Osteoblast (primary cell): ENCODE measurements at regions not wholly inside any gene's neighbourhood (a gene's known extent, or its start where the extent isn't known, plus 50 kb on each side); places are given as distances from the start of the nearest gene placed in this dataset.

ENCODE experiments used
- DNase-seq: peaks from one replicate; pipeline ENCODE4 v3.0.0; 2011; ENCODE audit warnings: low spot score, mixed read lengths; ENCODE audit not compliant: insufficient read length; ENCODE audit errors: missing footprints
- H2AFZ ChIP-seq: 2 replicates; pipeline ENCODE4 v1.6.0; 2011; ENCODE audit warnings: mild to moderate bottlenecking, low read length
- H3K27ac ChIP-seq: 2 replicates; pipeline ENCODE4 v1.5.1; 2011; ENCODE audit warnings: mild to moderate bottlenecking, low read depth, low read length, moderate library complexity
- H3K27me3 ChIP-seq: 2 replicates; pipeline ENCODE4 v1.6.0; 2012; ENCODE audit warnings: mild to moderate bottlenecking, control low read depth, inconsistent platforms, low read length, moderate library complexity; ENCODE audit not compliant: insufficient read depth
- H3K36me3 ChIP-seq: 2 replicates; pipeline ENCODE4 v1.5.1; 2011; ENCODE audit warnings: mild to moderate bottlenecking, low read length, control low read depth, moderate library complexity; ENCODE audit not compliant: insufficient read depth
- H3K4me1 ChIP-seq: 2 replicates; pipeline ENCODE4 v1.5.1; 2011; ENCODE audit warnings: mild to moderate bottlenecking, low read length, control low read depth, moderate library complexity; ENCODE audit not compliant: insufficient read depth
- H3K4me2 ChIP-seq: 2 replicates; pipeline ENCODE4 v1.6.0; 2011; ENCODE audit warnings: mild to moderate bottlenecking, low read length; ENCODE audit not compliant: insufficient read depth
- H3K4me3 ChIP-seq: fragments of 200-600 bp; sonication (generic); 3 replicates; pipeline ENCODE4 v1.5.1; 2012; ENCODE audit warnings: mild to moderate bottlenecking, low read length, inconsistent platforms; ENCODE audit not compliant: insufficient read depth
- H3K79me2 ChIP-seq: 2 replicates; pipeline ENCODE4 v1.6.0; 2012; ENCODE audit warnings: mild to moderate bottlenecking, low read length, control low read depth, inconsistent platforms; ENCODE audit not compliant: insufficient read depth
- H3K9me3 ChIP-seq: 2 replicates; pipeline ENCODE4 v1.5.1; 2011; ENCODE audit warnings: low read depth, low read length, control low read depth
- H4K20me1 ChIP-seq: 2 replicates; pipeline ENCODE4 v1.6.0; 2012; ENCODE audit warnings: mild to moderate bottlenecking, low read length, control low read depth; ENCODE audit not compliant: insufficient read depth
- CTCF ChIP-seq: IDR thresholded peaks from 2 replicates; pipeline ENCODE4 v1.5.1; 2011; ENCODE audit warnings: mild to moderate bottlenecking, low read depth, low read length, moderate library complexity; ENCODE audit errors: extremely low read depth

GRCh38 chr2:153568105-153568504 lies 89.5 kb upstream of the RPRM start:
- H3K4me2 ChIP-seq = no peak overlapping the region
- no peak for DNase-seq

DNA sequence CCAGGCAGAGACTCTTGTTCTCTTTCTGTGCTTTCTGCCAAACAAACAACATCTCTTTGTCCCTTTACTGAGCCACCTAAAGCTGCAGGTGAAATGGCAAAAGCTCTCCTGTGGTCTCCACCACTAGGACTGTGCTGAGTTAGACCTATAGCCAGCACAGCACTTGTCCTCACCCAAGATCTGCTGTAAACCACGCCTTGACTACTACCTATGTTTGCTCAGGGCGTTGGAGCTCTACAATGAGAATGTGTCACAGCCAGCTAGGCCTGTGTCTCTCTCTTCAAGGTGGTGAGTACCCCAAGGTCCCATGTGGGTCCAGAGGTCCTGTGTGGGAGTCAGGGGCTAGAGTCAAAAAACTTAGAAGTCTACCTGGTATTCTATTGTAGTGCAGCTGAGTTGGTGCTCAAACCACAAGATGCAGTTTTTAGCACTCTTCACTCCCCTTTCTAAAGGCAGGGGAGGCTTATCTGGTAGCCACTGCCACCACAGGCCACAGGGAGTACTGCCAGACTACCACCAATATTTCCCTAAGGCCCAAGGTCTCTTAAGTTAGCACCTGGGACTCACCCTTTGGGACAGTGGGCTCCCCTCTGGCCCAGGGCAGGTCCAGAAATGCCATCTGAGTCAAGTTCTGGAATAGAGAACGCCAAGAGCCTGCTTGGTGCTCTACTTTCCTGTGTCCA lies 96.8 kb upstream of the RPRM start:
- H3K27me3 ChIP-seq = no peaks in the 10 kb centered on the region
- H3K4me1 ChIP-seq = no peaks in the 10 kb centered on the region
- H3K9me3 ChIP-seq = no peaks in the 10 kb centered on the region
- no peaks in the 10 kb centered on the region for H3K36me3 ChIP-seq
- DNase-seq = no peak
- no peak overlapping the region for H3K4me3 ChIP-seq
- no peaks in the 10 kb centered on the region for H4K20me1 ChIP-seq
- no peak for TF ChIP-seq CTCF
- no peak overlapping the region for H2AFZ ChIP-seq
- H3K4me2 ChIP-seq = no peak overlapping the region
- H3K27ac ChIP-seq = no peak overlapping the region
- H3K79me2 ChIP-seq = no peaks in the 10 kb centered on the region

More at GRCh38 chr2:153568105-153568504, 89.5 kb upstream of the RPRM start:
- H3K79me2 ChIP-seq = no peaks in the 10 kb centered on the region
- no peak for TF ChIP-seq CTCF
- H3K4me3 ChIP-seq = no peak overlapping the region
- H3K36me3 ChIP-seq = no peaks in the 10 kb centered on the region
- peaks cover 2% of the 10 kb centered on the region for H3K9me3 ChIP-seq
- no peak overlapping the region for H2AFZ ChIP-seq
- no peaks in the 10 kb centered on the region for H4K20me1 ChIP-seq
- no peak overlapping the region for H3K27ac ChIP-seq
- no peaks in the 10 kb centered on the region for H3K27me3 ChIP-seq
- no peaks in the 10 kb centered on the region for H3K4me1 ChIP-seq

DNA sequence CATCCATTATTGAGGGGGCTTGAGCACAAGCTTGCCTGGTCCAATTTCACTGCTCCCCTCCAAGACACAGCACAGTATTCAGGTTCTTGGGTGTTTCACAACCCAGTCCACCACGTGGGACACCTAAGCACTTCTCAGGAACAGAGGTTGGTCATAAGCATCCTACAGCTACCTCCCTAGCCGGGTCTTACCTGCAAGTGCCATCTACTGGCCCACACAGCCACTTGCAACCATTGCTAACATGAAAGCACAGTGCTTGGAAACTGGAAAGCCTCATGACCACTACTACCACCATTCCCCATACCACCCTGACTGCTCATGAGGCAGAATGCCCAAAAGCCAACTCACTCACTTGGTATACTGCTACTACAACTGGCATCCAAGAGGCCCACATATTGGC lies 105.7 kb upstream of the RPRM start:
- H3K4me3 ChIP-seq = no peak overlapping the region
- H3K9me3 ChIP-seq = peaks cover 3% of the 10 kb centered on the region
- no peaks in the 10 kb centered on the region for H3K79me2 ChIP-seq
- H4K20me1 ChIP-seq = no peaks in the 10 kb centered on the region
- DNase-seq = no peak
- H3K4me2 ChIP-seq = no peak overlapping the region
- H3K27me3 ChIP-seq = no peaks in the 10 kb centered on the region
- no peaks in the 10 kb centered on the region for H3K4me1 ChIP-seq
- H3K27ac ChIP-seq = no peak overlapping the region
- TF ChIP-seq CTCF = no peak
- no peaks in the 10 kb centered on the region for H3K36me3 ChIP-seq
- no peak overlapping the region for H2AFZ ChIP-seq

DNA sequence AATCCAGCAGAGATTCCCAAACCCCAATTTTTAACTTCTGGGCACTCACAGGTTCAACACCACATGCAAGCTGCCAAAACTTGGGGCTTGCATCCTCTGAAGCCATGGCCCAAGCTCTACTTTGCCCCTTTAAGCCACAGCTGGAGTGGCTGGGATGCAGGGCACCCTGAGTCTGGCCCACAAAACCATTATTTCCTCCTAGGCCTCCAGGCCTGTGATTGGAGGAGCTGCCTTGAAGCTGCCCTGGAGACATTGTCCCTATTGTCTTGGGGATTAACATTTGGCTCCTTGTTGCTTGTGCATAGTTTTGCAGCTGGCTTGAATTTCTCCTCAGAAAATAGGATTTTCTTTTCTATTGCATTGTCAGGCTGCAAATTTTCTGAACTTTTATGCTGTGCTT lies 109.8 kb upstream of the RPRM start:
- Histone ChIP-seq H4K20me1 (no peaks in the 10 kb centered on the region), H3K4me1 (no peaks in the 10 kb centered on the region), H2AFZ (no peak overlapping the region), H3K79me2 (no peaks in the 10 kb centered on the region), H3K36me3 (no peaks in the 10 kb centered on the region), H3K9me3 (peaks cover 3% of the 10 kb centered on the region), H3K4me2 (no peak overlapping the region), H3K27me3 (no peaks in the 10 kb centered on the region), H3K27ac (no peak overlapping the region), H3K4me3 (no peak overlapping the region)
- TF ChIP-seq CTCF = no peak
- no peak for DNase-seq
